Stimulated activated CD4-positive, alpha-beta T cell treated with anti-CD3 and anti-CD28 coated beads, TNF-alpha, amount 100 ng/mL, for 1 hour (primary cell): ENCODE measurements at regions not wholly inside any gene's neighbourhood (a gene's known extent, or its start where the extent isn't known, plus 50 kb on each side); places are given as distances from the start of the nearest gene placed in this dataset.
"Not testable (repeated sequence)": the region's sequence is repeated elsewhere in the genome, so short reads cannot be mapped to it uniquely, and the experiment has no call there.

Source experiments
- DNase-seq, 3 donors: peaks; one replicate each; pipeline ENCODE4 v3.0.0-alpha.2; 2020; ENCODE audit warnings: low read depth in 3 of 3, low spot score in 1 of 3

DNA sequence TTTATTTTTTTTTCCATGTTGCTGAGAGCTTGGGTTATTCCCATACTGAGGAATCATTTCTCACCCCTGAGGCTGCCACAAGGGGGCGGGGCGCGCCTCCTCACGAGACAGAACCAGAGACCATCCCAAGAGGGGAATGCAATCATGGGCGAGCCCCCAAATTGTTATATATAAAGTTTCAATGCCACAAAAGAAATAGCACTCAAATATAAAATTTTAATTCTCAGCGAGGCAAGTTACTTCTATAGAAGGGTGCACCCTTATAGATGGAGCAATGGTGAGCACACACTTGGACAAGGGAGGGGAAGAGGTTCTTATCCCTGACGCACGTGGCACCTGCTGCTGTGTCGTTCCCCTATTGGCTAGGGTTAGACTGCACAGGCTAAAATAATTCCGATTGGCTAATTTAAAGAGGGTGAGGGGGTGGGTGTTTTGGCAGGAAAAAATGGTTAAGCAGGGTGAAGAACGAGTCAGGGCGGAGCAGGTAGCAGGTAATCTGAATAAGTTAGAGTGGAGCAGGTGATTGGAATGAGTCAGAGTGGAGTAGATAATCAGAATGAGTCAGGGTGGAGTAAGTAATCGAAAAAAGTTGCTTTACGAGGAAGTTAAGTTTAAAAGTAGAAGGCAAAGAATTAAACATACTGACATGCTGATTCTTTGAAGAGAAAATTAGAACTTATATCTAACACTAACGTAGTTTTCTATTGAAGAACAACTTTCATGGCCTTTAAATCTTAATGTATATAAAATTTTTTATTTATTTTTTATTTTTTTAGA, 177.5 kb downstream of the MTCL1 start:
- DNase-seq: no peak

DNA sequence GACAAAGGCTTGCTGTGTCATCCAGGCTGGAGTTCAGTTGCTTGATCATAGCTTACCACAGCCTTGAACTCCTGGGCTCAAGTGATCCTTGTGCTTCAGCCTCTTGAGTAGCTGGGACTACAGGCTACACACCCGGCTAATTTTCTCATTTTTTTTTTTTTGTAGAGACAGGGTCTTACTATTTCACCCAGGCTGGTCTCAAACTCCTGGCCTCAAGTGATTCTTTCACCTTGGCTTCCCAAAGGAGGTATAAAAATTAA, 178.0 kb downstream of the MTCL1 start:
- no peak for DNase-seq

DNA sequence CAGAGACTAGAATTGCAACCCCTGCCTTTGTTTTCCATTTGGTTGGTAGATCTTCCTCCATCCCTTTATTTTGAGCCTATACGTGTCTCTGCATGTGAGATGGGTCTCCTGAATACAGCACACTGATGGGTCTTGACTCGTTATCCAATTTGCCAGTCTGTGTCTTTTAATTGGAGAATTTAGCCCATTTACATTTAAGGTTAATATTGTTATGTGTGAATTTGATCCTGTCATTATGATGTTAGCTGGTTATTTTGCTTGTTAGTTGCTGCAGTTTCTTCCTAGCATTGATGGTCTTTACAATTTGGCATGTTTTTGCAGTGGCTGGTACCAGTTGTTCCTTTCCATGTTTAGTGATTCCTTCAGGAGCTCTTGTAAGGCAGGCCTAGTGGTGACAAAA, 182.5 kb downstream of the MTCL1 start:
- DNase-seq: not testable (repeated sequence)

DNA sequence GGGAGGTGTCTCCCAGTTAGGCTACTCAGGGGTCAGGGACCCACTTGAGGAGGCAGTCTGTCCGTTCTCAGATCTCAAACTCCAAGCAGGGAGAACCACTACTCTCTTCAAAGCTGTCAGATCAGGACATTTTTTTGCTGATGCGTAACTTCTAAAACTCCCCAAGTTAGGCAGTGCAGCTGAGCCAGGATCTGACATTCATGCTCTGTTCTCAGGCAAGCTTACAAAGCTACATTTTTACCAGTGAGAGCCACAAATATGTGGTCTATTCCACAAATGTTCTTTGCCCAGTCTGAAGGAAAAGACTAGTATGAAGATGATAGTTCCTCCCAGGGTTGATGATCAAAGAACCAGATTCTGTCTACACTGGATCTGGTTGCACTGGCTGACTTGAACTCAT, 184.1 kb downstream of the MTCL1 start:
- no peak for DNase-seq

DNA sequence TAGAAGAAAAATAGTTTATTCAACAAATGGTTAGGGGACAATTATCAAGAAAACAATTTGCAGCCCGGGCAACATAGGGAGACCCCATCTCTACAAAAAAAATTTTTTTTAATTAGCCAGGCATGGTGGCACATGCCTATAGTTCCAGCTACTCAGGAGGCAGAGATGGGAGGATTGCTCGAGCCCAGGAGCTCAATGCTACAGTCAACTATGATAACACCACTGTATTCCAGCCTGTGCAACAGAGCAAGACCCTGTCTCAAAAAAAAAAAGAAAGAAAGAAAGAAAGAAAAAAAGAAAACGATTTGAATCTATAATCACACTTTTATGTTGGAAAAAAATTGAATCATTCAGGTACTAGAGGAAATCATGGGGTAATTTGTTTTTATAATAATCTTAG, 185.1 kb downstream of the MTCL1 start:
- not testable (repeated sequence) for DNase-seq

DNA sequence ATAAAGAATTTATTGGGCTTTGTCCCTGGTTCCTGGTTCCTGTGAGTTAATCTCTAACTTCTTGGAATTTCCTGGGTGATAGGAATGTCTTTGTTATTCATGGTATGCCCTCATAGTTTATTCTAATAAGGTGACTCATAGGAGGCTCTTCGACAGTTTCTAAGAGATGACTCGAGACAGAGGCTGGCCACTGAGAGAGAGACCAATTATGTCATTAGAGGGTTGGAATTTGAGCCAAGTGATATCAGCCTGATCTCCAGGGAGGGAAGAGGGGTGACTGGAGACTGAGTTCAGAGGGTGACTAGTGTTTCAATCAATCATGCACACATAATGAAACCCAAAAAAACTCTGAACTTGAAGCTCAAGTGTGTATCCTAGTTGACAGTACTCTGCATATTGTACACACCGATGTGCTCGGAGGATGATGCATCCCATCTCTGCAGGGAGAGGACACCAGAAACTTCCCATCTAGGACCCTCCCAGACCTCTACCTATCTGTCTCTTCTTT, 185.7 kb downstream of the MTCL1 start:
- DNase-seq: no peak

DNA sequence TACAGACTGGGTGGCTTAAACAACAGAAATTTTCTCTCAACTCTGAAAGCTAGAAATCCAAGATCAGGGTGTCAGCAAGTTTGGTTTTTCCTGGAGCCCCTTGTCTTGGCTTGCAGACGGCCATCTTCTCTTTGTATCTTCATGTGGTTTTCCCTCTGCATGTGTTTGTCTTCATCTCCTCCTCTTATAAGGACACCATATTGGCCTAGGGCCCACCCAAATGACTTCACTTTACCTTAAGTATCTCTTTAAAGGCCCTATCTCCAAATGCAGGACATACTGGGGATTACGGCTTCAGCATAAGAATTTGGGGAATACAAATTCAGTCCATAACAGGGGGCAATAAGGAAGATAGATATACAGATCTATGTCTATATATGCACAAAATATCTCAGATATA, 187.9 kb downstream of the MTCL1 start:
- DNase-seq: no peak

DNA sequence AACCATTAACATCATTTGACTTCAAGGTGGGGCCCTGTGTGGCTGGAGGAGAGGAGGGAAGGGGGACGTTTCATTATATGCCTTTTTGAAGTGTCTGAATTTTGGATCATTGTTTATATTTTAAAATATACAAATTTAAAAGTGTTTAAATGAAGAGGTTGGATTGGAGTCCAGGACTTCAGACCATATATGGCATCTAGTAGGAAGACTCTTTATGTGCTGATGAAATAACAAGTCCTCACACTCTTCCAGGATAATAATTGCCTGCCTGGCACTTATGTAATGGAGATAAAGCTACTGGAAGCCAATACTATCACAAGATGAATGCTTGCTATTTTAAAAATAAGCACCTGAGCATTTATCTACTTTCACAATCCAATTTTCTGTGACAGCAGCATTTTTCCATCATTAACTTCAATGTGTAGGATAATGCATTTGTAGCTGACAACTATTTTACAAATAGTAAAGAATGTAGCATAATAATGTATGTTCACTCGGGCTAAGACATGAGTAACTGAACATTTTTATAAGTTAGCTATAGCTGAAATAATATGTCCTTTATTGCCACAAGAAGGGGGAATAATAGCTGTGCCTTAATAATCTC, 188.4 kb downstream of the MTCL1 start:
- no peak for DNase-seq

DNA sequence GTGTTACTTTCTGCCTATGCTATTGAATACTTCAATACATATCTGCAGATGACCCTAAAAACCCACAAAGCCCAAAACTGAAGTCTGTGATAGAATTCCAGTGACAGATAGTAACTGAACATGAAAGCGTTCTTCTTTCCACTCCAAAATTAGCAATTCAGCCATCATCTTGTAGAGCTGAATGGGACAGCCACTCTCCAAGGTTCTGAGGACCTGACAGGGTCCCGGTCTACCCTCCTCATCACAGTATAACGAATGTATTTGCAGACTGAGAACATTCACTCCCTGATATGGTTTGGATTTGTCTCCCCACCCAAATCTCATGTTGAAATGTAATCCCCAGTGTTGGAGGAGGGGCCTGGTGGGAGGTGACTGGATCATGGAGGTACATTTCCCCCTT, 189.5 kb downstream of the MTCL1 start:
- no peak for DNase-seq

DNA sequence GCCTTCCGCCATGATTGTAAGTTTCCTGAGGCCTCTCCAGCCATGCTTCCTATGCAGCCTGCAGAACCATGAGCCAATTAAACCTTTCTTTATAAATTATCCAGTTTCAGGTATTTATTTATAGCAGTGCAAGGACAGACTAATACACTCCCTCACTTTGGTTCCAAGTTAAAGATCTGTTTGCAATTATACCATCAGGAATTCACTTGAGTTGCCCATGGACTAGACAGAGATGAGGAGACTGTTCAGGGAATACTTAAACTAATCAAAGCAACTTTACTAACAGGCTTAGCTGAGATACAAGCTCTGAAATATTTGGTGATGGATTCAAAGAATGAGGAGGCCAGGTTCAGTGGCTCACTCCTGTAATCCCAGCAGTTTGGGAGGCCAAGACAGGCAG, 190.0 kb downstream of the MTCL1 start:
- no peak for DNase-seq

DNA sequence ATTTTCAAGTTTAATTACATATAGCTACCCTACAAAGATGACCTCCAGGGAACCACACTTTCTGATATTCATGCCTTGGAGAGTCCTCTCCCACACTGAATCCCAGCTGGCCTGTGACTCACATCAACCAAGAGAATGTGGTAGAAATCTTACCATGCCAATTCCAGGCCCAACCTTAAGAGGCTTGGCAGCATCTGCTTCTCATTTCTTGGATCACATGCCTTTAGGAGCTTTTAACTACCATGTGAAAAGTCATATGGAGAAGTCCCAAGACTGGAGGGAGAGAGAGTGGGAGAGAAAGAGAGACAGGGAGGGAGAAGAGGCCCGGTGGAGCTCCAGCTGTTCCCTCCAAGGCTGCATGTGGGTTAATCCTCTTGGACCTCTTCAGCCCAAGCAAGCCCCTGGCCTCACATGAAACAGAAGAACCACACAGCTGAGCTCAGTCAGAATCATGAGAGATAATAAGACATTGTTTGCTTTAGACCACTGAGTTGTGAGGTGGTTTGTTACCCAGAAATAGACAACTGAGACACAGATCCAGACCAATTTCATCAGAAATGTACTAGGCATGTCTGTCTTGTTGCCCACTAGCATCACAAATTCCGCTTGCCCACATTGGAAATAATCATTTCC, 190.7 kb downstream of the MTCL1 start:
- DNase-seq: no peak

DNA sequence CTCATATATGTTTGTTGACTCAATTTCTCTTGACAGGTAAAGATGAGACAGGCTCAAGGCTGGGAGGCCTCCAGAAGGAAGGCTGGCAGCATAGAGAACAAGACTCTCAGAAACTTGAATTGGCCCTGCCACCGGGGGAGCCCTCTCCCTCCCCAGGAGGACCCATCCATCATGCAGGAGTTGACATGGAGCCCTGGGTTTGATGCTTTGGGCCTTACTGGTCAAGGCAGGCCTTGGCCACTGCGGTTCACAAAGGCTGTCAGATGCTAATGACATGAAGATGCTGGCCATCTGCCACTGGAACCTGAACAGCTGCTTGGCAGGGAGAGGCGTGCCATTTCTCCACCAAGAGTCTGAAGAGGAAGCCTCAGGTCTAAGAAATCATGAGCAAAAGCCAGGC, 193.6 kb downstream of the MTCL1 start:
- DNase-seq: no peak

DNA sequence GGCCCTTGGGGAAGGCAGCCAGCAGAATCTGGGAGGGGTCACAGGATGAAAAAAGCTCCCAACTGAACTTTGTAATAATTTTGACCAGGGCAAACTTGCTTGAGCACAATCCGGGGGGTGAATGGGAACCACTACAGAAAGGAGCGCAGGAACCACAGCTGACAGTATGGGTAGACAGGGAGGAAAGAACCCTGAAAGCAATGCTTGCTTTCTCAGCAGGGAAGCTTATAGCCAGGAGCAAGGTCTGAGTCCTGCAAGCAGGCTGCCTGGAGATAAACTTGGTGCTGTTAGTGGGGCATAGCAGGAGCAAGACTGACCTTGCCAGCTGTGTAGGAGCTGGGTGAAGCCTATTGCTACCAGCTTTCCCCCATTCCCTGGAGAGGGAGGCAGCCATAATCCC, 195.2 kb downstream of the MTCL1 start:
- DNase-seq: no peak

DNA sequence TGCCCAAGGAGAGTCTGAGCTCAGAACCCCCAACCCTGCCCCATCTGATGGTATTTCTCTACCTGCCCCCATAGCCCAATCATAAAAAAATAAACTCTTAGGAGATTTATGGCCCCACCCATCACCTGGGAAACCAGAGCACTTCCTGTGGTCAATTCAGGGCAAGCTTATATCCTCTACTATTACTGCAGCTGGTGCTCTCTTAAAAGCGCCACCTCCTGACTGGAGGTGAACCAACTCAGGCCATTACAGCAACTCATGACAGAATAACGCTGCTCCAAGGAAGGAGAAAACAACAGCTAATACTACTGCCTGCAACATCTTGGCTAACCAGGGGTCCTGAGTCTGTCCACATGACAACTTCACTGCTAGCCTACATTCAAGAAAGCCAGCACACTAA, 195.7 kb downstream of the MTCL1 start:
- DNase-seq: no peak

DNA sequence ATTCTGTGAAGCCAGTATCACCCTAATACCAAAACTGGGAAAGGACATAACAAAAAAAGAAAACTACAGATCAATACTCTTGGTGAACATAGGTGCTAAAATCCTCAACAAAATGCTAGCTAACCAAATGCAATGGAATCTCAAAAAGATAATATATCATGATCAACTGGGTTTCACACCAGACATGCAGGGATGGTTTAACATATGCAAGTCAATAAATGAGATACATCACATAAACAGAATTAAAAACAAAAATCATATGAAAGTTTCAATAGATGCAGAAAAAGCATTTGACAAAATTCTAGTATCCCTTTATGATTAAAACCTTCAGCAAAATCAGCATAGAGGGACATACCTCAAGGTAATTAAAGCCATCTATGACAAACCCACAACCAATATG, 198.2 kb upstream of the NDUFV2 start:
- no peak for DNase-seq

DNA sequence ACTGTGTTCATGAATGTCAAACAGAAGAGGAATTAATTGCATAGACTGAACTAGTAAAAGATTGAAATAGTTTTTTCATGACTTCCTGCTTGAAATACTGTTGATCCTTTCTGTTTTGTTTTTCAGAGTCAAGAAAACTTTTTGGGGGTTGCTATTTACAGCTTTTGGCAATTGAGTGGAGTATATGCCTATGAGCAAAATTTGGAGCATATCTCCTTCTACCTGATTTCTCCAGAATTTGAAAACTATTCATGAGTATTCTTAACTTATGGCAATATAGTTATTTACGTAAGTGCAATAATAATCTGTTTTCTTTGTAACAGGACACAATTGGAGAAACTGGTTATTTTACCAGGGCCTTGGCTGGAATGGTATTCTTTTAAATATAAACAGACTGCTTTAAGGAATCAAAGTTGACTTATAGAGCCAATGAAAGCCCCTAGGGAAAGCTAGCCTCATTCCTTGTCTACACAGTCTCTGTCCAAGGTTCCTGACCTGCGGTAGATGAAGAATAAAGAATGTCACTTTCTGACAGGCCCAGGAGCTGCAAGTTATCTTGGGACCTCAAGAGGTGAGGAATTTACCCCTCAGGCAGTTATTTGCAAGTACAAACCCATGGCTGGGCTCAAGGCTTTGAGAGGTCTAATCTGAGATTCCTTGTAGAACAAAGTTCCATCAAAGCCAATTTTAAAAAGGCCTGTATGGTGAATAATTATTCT, 193.5 kb upstream of the NDUFV2 start:
- no peak for DNase-seq

DNA sequence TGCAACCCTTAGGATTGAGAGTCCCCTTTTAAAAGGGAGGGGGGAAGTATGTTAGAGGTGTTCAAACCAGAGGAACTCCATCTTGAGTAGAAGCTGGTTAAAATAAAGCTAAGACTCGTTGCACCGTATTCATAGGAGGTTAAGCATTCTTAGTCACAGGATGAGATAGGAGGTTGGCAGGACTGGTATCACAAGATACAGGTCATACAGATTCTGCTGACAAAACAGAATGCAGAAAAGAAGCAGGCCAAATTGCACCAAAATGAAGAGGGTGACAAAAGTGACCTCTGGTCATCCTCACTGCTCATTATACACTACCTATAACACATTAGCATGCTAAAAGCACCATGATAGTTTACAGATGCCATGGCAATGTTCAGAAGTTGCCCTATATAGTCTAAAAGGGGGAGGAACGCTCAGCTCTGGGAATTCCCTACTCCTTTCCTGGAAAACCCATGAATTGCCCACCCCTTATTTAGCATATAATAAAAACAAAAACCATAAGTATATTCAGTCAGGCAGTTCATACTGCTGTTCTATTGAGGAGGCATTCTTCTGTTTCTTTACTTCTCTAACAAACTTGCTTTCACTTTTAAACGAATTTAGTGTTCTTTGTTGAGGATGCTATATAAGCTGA, 192.2 kb upstream of the NDUFV2 start:
- no peak for DNase-seq

DNA sequence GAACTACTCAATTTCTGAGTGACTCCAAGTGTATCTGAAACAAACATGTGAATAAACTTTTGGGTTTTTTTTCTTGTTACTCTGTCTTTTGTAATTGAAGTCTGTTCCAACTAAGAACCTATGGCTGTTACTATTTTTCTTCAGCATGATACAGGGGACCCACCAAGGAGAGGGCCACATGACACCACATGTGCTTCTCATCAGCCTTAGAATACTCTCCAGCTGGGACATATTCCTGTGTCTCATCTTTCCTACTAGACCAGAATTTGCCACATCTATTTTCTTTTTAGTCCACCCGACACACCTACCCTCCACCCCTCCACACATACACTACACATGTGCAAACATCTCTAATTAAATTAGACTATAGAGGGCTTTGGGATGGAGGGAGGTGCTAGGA, 191.7 kb upstream of the NDUFV2 start:
- DNase-seq: no peak

DNA sequence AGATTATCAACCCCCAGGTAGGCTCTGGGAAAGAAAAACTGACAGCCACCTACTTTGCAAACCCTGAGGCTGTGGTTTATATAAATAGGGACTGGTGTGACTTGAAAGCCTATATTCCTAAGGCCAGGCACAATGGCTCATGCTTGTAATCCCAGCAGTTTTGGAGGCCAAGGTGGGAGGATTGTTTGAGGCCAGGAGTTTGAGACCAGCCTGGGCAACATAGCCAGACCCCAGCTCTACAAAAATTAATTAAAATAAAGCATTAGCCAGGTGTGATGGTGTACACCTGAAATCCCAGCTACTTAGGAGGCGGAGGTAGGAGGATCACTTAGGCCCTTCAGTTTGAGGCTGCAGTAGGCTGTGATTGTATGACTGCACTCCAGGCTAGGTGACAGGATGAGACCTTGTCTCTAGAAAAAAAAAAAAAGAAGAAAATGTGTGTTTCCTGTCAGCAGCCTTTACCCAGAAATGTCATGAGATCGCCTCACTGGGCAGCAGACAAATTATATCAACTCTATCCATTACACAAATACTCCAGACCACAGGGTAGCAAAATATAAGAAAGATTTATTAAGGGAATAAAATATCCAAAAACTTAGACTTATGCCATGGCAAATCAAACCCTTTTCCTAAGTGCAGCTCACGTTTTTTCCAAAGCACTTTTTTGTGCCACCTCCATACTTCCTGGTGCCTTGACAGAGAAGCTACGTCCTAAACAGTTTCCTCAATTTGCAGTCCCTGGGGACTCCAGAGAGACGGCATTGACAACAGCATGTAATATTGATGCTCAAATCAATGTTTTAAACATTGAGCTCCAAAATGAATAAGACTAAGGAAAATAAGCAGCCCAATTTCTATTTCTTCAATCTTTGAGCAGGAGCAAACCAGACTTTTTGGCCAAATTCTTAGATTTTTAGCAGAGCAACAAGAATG, 190.8 kb upstream of the NDUFV2 start:
- DNase-seq: no peak
